ENCODE measurements at regions not wholly inside any gene's neighbourhood (a gene's known extent, or its start where the extent isn't known, plus 50 kb on each side); places are given as distances from the start of the nearest gene placed in this dataset.

DNA sequence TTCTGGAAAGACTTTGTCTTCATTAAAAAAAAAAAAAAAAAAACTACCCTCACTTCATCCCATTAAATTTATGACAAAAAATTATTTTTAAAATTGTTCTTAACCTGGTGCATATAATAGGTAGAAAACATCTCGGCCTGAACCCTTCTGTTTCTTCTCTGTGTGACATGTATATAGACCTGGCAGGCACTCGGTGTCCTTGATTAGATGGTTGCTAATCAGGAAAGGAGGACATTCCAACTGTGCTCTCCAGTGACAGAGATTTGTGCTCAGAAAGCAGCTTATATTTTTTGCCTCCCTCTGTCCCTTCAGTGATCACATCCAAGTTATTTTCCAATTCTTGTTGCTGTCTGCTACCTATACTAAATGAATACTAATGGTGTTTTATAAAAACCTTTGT, 355.6 kb downstream of the CBLL2 start:
- TF ChIP-seq POLR2A (IDR thresholded peaks at IDR 0.05; ENCODE audit: low read depth, low read length) = no peak
- no peak for TF ChIP-seq POLR2AphosphoS5 (IDR thresholded peaks at IDR 0.05; ENCODE audit: low read depth, low read length)
- TF ChIP-seq TAF1 (IDR thresholded peaks at IDR 0.05; ENCODE audit: low read depth, low read length) = no peak
- no peak for TF ChIP-seq SPI1 (IDR thresholded peaks at IDR 0.05; ENCODE audit: low read depth, low read length)
- TF ChIP-seq POU2F2 (IDR thresholded peaks at IDR 0.05; ENCODE audit: low read depth, low read length) = no peak
- TF ChIP-seq PAX5 (IDR thresholded peaks at IDR 0.05; ENCODE audit: insufficient read depth, low read length, severe bottlenecking) = no peak

All from GM12891 (cell line).